GM21619 (cell line): ENCODE measurements at regions not wholly inside any gene's neighbourhood (a gene's known extent, or its start where the extent isn't known, plus 50 kb on each side); places are given as distances from the start of the nearest gene placed in this dataset.
"Not testable (repeated sequence)": the region's sequence is repeated elsewhere in the genome, so short reads cannot be mapped to it uniquely, and the experiment has no call there.

Experiments
- ATAC-seq: cut with Tn5 transposase; IDR thresholded peaks from one replicate; pipeline ENCODE4 v1.9.1; 2021; ENCODE audit not compliant: unreplicated experiment

GRCh38 chr15:56812221-56812620 lies 78.9 kb upstream of the ZNF280D start:
- ATAC-seq = no peak

GRCh38 chr15:56811586-56811985 lies 78.3 kb upstream of the ZNF280D start:
- ATAC-seq = no peak

GRCh38 chr15:56808160-56808559 lies 74.9 kb upstream of the ZNF280D start:
- ATAC-seq = no peak

- ATAC-seq = no peak
Measured at GRCh38 chr15:56806148-56806536, 72.8 kb upstream of the ZNF280D start.

GRCh38 chr15:56805466-56806147 lies 72.3 kb upstream of the ZNF280D start:
- ATAC-seq = no peak

GRCh38 chr15:56804938-56805337 lies 71.6 kb upstream of the ZNF280D start:
- ATAC-seq = no peak

- no peak for ATAC-seq
Measured at GRCh38 chr15:56804279-56804678, 71.0 kb upstream of the ZNF280D start.

GRCh38 chr15:56802161-56802560 lies 68.9 kb upstream of the ZNF280D start:
- no peak for ATAC-seq

GRCh38 chr15:56798639-56799038 lies 65.3 kb upstream of the ZNF280D start:
- peak; percentile 80 for ATAC-seq

- ATAC-seq = no peak
Measured at GRCh38 chr15:56797720-56798275, 64.5 kb upstream of the ZNF280D start.

- ATAC-seq = no peak
Measured at GRCh38 chr15:56795502-56795901, 62.2 kb upstream of the ZNF280D start.

- no peak for ATAC-seq
Measured at GRCh38 chr15:56794553-56795329, 61.4 kb upstream of the ZNF280D start.

- no peak for ATAC-seq
Measured at GRCh38 chr15:56794165-56794552, 60.9 kb upstream of the ZNF280D start.

GRCh38 chr15:56792211-56792610 lies 58.9 kb upstream of the ZNF280D start:
- no peak for ATAC-seq

- not testable (repeated sequence) for ATAC-seq
Measured at GRCh38 chr15:56791521-56791920, 58.2 kb upstream of the ZNF280D start.

- no peak for ATAC-seq
Measured at GRCh38 chr15:56788359-56788758, 55.0 kb upstream of the ZNF280D start.

GRCh38 chr15:56786966-56787365 lies 53.7 kb upstream of the ZNF280D start:
- ATAC-seq = peak; percentile 76

- no peak for ATAC-seq
Measured at GRCh38 chr15:56783857-56784661, 50.8 kb upstream of the ZNF280D start.

GRCh38 chr15:56783156-56783856 lies 50.0 kb upstream of the ZNF280D start:
- no peak for ATAC-seq
